H1 (cell line): ENCODE measurements at regions not wholly inside any gene's neighbourhood (a gene's known extent, or its start where the extent isn't known, plus 50 kb on each side); places are given as distances from the start of the nearest gene placed in this dataset.

Experiments
- GABPA ChIP-seq: IDR thresholded peaks from 2 replicates; pipeline ENCODE4 v1.6.1; 2011; ENCODE audit warnings: mild to moderate bottlenecking, low read length, moderate library complexity, borderline replicate concordance; ENCODE audit not compliant: insufficient read depth
- HDAC6 ChIP-seq: IDR thresholded peaks from one replicate; pipeline ENCODE4 v1.7.1; 2012; ENCODE audit warnings: low read depth, mild to moderate bottlenecking, inconsistent platforms, low read length, moderate library complexity
- POLR2AphosphoS5 ChIP-seq: IDR thresholded peaks from 2 replicates; pipeline ENCODE4 v1.6.1; 2011; ENCODE audit warnings: low read depth, low read length
- RNF2 ChIP-seq: fragments of 200-900, 300-1000 bp; sonication (generic); IDR thresholded peaks from 2 replicates; pipeline ENCODE4 v1.7.1; 2016; ENCODE audit warnings: borderline replicate concordance, low read depth, mild to moderate bottlenecking, antibody characterized with exemption, low read length; ENCODE audit not compliant: poor library complexity, severe bottlenecking; ENCODE audit errors: missing control alignments
- SIN3A ChIP-seq, 2 experiments: IDR thresholded peaks in 1 of 2; conservative IDR thresholded peaks in 1 of 2; 2 replicates each; pipeline ENCODE4 v1.6.1; 2011 to 2012; ENCODE audit warnings: low read length in 2 of 2, improper control_type of control experiment in 1 of 2, low read depth in 1 of 2, mild to moderate bottlenecking in 1 of 2
- SP1 ChIP-seq: IDR thresholded peaks from 2 replicates; pipeline ENCODE4 v1.6.1; 2011; ENCODE audit warnings: low read depth, low read length
- TF ChIP-seq, protein P1 (sequence below), 3 experiments: IDR thresholded peaks; 1 replicate in 2 of 3; 2 replicates in 1 of 3; pipeline versions ENCODE4 v1.5.1 to v1.6.1; 2011; ENCODE audit warnings: low read length in 3 of 3, mild to moderate bottlenecking in 3 of 3, inconsistent platforms in 2 of 3, low read depth in 1 of 3, moderate library complexity in 1 of 3; ENCODE audit not compliant: insufficient read depth in 1 of 3; ENCODE audit errors: control extremely low read depth in 1 of 3

DNA sequence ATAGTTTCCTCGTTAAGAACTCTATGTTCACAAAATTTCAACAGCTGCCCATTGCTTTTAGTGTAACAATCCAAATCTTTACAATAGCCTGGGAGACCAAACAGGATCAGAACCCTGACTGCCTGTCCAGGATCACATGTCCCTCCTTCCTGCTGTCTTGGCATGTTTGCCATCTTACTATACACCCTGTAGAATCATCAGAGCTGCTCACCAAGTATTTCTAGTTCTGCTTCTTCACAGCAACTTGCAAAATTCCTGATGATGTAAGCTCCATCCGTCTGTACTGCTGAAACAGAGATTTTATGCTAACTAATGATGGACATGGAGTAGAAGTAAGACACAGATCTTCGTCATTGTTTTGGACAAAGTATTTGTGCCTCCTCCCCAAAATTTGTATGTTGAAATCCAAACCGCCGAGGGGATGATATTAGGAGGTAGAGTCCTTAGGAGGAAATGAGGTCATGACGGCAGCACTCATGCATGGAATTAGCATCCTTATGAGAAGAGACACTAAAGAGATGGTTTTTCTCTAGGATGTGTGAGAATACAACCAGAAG lies 464.9 kb upstream of the BRINP1 start:
- TF ChIP-seq, protein P1, sequence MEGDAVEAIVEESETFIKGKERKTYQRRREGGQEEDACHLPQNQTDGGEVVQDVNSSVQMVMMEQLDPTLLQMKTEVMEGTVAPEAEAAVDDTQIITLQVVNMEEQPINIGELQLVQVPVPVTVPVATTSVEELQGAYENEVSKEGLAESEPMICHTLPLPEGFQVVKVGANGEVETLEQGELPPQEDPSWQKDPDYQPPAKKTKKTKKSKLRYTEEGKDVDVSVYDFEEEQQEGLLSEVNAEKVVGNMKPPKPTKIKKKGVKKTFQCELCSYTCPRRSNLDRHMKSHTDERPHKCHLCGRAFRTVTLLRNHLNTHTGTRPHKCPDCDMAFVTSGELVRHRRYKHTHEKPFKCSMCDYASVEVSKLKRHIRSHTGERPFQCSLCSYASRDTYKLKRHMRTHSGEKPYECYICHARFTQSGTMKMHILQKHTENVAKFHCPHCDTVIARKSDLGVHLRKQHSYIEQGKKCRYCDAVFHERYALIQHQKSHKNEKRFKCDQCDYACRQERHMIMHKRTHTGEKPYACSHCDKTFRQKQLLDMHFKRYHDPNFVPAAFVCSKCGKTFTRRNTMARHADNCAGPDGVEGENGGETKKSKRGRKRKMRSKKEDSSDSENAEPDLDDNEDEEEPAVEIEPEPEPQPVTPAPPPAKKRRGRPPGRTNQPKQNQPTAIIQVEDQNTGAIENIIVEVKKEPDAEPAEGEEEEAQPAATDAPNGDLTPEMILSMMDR (IDR thresholded peaks at IDR 0.05; ENCODE audit: control extremely low read depth in 1 of 3, insufficient read depth in 1 of 3, low read depth in 1 of 3, low read length in 3 of 3) = no peak
- TF ChIP-seq POLR2AphosphoS5 (no peak), SIN3A (conservative IDR thresholded peaks at IDR 0.05 in 1 of 2, IDR thresholded peaks at IDR 0.05 in 1 of 2; ENCODE audit: low read depth in 1 of 2, low read length in 2 of 2) (no peak), GABPA (no peak), SP1 (no peak), HDAC6 (no peak), RNF2 (no peak)
